ENCODE measurements at regions not wholly inside any gene's neighbourhood (a gene's known extent, or its start where the extent isn't known, plus 50 kb on each side); places are given as distances from the start of the nearest gene placed in this dataset.

GRCh38 chr2:75920859-75921551 lies 210.3 kb upstream of the GCFC2 start:
- Histone ChIP-seq H3K9me3 (no peaks in the 10 kb centered on the region), H2AFZ (ENCODE audit: low read depth) (no peak overlapping the region), H3K27ac (ENCODE audit: low read depth in 2 of 2, low read length in 1 of 2) (no peak overlapping the region), H3K4me1 (ENCODE audit: control insufficient read depth in 1 of 2, insufficient read depth in 2 of 2, low read depth in 1 of 2, low read length in 1 of 2) (no peaks in the 10 kb centered on the region), H3K9me2 (no peaks in the 10 kb centered on the region), H3K27me3 (ENCODE audit: insufficient read depth) (no peaks in the 10 kb centered on the region), H3K4me2 (no peak overlapping the region), H3K79me2 (ENCODE audit: insufficient read depth) (no peaks in the 10 kb centered on the region), H3K36me3 (replicated peaks in 1 of 2; ENCODE audit: control insufficient read depth in 1 of 2, insufficient read depth in 2 of 2, low read length in 1 of 2) (no peaks in the 10 kb centered on the region), H3F3A (replicated peaks; ENCODE audit: insufficient read depth) (no peaks in the 10 kb centered on the region), H4K20me1 (ENCODE audit: insufficient read depth) (no peaks in the 10 kb centered on the region), H3K9ac (no peak overlapping the region), H3K4me3 (ENCODE audit: low read depth in 2 of 2, low read length in 1 of 2) (no peak overlapping the region)
- POLR2A ChIA-PET: no interaction called here
- DNase-seq: no peak
- 33% methylated on average over 8 of the region's 8 CpGs for WGBS (ENCODE audit: low lambda C conversion rate)
- CTCF ChIA-PET: interaction anchor here (1.1 kb wide), 1 partner anchor 11 kb away, joined by 3 read pairs; no protein-coding TSS in a partner anchor
- TF ChIP-seq FOXJ3 (CRISPR knock-in tag; IDR thresholded peaks at IDR 0.05): no peak
- no peak for TF ChIP-seq MXI1 (IDR thresholded peaks at IDR 0.05; ENCODE audit: low read depth, low read length)
- TF ChIP-seq GATA2 (CRISPR knock-in tag; IDR thresholded peaks at IDR 0.05): no peak
- TF ChIP-seq RXRA (IDR thresholded peaks at IDR 0.05; ENCODE audit: borderline replicate concordance, low read depth): no peak
- no peak for TF ChIP-seq RCOR1 (IDR thresholded peaks at IDR 0.05; ENCODE audit: low read length)
- no peak for TF ChIP-seq SIN3A (IDR thresholded peaks at IDR 0.05; ENCODE audit: borderline replicate concordance, low read depth, low read length)
- TF ChIP-seq USF1 (IDR thresholded peaks at IDR 0.05; ENCODE audit: borderline replicate concordance, low read depth): no peak
- TF ChIP-seq PBX3 (IDR thresholded peaks at IDR 0.05): no peak
- no peak for TF ChIP-seq NRF1 (IDR thresholded peaks at IDR 0.05; ENCODE audit: low read depth, low read length)
- TF ChIP-seq JUND (IDR thresholded peaks at IDR 0.05): no peak
- TF ChIP-seq CTCF (IDR thresholded peaks at IDR 0.05): no peak
- TF ChIP-seq ZBTB33 (IDR thresholded peaks at IDR 0.05; ENCODE audit: borderline replicate concordance, low read depth): no peak
- no peak for TF ChIP-seq NFIC (IDR thresholded peaks at IDR 0.05; ENCODE audit: borderline replicate concordance)
- no peak for TF ChIP-seq TAF1 (IDR thresholded peaks at IDR 0.05; ENCODE audit: borderline replicate concordance, low read depth, low read length)
- TF ChIP-seq GABPA (IDR thresholded peaks at IDR 0.05; ENCODE audit: low read depth): no peak
- no peak for TF ChIP-seq MEF2A (IDR thresholded peaks at IDR 0.05; ENCODE audit: borderline replicate concordance, low read depth)
- no peak for TF ChIP-seq REST (IDR thresholded peaks at IDR 0.05; ENCODE audit: low read depth, low read length)
- no peak for TF ChIP-seq EZH2phosphoT487 (IDR thresholded peaks at IDR 0.05; ENCODE audit: borderline replicate concordance, low read depth)
- TF ChIP-seq CHD2 (IDR thresholded peaks at IDR 0.05; ENCODE audit: low read length, partially characterized antibody): no peak
